ENCODE measurements at regions not wholly inside any gene's neighbourhood (a gene's known extent, or its start where the extent isn't known, plus 50 kb on each side); places are given as distances from the start of the nearest gene placed in this dataset.

DNA sequence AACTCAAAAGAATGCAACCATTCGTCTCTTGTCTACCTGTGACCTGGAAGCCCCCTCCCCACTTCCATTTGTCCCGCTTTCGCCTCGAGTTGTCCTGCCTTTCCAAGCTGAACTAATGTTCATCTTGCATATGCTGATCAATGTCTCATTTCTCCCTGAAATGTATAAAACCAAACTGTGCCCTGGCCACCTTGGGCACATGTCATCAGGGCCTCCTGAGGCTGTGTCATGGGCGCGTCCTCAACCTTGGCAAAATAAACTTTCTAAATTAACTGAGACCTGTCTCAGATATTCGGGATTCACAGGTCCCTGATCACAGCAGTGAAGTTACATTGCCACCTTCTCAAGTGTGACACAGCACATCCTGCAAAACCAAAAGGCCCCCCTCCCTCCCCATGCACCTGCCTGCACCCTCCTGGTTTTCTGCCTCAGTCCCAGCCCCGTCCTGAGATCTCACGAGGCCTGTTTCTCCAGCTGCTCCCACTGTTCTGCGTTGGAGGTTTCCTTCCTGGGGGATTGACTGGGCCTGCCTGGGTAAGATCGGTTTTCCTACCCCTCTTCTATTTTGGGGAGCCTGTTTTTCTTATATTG lies 1328.7 kb downstream of the TBC1D22A start:
- DNase-seq (ENCODE audit: low read depth), result no peak

DNA sequence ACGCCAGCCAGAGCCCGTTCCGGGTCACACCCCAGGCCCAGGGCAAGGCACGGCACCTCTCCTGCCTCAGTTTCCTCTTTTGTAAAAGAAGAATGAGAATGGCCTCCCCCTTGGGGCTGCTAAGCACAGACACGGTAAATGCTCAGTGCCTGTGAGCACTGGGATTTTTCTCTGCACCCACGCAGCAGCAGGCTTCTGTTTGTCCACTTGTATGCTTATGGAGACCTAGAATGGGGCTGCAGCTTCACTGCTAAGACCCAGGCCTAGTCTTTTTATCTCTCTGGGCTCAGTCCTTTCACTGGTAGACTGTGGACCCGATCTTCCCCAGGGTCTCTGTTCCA lies 1327.9 kb downstream of the TBC1D22A start:
- no peak for DNase-seq (ENCODE audit: low read depth)

DNA sequence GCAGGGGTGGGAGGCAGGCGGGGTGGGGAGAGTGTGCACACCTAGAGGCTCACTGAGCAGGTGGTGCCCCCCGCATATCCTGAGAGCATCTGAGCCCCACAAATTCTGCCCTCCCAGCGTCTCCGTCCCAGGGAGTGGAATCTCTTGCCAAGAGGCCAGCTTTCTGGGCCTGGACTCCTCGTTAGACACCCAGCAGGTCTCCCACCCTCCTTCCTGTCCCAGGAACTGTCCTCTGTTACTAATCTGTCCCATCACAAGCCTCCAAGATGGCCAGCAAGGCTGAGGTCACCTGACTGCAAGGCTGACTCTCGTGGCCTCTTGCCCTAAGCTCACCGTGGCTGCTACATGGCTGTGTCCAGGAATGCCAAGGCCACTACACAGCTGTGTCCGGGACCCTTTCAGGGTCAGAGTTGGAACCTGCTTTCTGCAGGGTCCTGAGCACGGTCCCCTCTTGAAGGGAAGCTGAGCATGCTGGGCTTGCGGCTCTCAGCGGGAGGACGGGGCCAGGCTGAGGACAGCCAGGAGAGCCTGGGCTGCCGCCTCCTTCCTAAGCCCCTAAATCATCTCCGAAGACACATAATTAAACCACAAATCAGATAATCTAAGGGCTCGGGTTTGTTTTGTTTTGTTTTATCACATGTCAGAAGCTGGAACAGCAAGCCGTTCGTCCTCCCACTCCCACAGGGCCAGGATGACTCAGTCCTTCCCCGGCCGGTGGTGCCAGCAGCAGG lies 1327.3 kb downstream of the TBC1D22A start:
- DNase-seq (ENCODE audit: low read depth), result no peak

DNA sequence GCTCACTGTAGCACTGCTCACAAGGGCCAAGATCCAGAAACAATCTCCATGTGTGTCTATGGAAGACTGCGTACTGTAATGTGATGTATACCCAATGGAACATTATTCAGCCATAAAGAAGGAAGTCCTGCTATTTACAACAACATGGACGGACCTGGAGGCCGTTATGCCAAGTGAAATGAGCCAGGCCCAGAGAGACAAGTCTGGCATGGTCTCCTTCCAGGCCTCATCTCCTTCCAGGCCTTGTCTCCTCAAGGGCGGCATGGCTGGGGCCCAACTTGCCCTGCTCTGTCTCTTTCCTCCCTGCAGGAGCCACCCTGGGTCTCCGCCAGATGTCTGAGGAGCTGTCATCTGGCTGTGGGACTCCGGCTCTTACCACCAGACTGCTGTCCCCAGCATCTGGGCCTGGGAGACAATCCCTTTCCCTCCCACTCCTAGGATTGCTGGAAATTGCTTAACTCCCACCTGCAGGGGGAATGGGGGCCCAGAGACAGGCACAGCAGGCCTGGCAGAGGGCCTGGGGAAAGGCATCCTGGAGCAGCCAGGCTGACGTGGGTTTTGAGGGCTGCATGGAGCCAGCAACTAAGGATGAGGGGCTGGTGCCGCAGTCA lies 1326.6 kb downstream of the TBC1D22A start:
- no peak for DNase-seq (ENCODE audit: low read depth)

DNA sequence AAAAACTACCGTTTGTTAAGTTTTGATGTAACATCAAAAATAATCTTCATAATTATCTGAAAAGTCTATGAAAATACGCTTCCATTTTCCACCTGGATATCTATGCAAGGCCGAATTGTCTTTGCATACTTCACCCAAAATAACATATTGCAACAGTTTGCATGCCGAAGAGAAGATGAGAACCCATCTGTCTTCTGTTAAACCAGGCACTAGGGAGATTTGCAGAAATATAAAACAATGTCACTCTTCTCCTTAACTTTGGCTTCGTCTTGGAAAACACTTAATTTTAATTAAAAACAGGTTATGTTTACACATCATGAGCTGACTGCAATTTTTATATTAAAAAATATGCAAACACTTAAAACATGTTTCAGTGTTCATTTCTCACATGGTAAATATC lies 1325.8 kb downstream of the TBC1D22A start:
- no peak for DNase-seq (ENCODE audit: low read depth)

DNA sequence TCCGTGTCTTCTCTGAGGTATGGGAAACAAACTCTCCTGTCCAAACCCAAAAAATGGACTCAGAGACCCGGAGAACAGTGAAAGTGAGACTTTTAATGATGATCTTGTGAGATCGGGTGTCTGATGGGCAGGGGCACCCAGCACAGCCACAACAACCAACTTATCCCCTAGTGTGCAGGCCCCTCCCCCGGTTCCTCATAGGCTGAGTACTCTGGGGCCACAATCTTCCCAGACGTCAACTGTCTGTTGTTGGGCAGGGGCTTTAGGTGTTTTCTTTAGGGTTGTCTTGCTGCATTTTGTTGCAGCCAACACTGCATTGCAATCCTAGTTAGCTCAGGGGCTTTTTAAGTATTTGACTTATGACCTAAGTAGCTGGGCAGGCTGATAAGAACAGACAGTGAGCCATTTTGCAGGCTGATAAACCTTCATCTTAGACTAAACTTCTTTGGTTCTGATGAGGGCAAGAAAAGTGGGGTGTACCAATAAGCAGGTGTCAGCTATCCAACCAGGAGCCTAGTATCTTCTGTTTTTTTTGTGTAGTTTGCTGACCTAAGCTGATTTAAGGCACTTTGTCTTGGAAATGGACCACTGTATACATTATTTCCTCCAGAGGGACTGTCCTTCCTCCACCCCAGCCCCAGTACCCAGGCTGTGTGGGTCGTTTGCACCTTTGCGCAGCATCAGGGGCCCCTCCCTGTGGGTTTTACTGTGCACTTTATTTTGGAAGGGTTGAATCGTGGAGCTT lies 1323.6 kb downstream of the TBC1D22A start:
- no peak for DNase-seq (ENCODE audit: low read depth)

DNA sequence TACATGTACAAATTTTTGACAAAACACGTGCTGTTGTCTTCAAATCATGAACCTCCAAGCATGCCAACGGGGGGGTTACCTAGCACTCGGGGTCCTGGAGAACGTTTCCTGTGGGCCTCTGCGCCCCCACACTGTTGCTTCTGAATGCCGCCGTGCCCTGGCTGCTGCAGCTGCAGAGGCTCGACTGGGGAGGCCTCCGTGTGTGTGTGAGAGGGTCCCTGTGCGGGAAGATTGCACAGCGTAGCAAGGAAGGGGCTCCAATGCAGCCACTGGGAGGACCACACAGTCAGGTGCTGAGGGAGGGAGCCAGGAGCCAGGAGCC lies 1322.2 kb downstream of the TBC1D22A start:
- DNase-seq (ENCODE audit: low read depth), result no peak

DNA sequence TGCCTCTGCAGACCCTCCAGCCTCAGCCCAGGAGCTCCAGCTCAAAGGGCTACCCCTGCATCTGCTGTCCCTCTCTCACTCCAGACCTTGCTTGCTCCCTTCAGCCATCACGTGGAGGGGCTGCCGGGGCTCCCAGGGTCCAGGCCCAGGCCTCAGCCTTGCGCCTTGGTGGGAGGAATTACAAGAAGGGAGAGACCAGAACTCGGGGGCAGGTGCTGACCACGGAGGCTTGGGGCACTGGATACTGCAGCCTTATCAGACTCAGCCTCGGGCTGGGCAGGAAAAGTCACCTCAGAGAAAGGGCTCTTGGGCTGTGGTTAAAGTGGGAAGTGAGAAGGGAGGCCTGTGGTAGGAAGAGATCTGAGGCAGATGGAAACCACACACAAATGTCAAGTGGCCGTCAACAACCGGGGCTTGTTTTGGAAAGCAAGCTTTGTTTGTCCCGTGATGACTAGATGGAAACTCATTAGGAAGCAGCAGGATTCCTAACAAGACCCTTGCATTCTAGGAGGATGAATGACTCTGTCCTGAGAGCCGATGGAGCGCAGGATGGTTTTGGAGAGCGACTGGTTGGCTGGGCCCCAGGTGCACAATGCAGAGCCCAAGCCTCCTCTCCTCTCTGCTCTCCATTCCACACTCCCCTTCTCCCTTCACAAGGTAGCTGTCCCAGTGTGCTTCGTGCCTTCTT lies 1321.7 kb downstream of the TBC1D22A start:
- DNase-seq (ENCODE audit: low read depth), result no peak

DNA sequence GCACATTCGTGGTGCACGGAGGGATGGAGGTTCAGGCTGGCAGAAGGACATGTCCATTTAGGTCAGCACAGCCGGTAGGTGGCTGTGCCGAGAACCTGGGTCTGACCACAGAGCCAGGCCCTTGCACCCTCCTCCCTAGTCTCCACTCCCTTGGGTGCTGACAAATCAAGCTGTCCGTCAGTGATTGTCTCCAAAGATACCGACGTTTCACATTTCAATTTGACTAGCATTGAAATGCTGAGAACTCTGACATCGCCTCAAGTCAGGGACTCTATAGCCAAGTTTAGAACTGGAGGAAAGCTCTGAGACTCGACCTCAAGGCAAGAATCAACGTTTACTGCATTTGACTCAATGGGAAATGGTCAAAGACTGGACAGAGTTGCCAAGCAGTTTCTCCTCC lies 1321.1 kb downstream of the TBC1D22A start:
- no peak for DNase-seq (ENCODE audit: low read depth)

DNA sequence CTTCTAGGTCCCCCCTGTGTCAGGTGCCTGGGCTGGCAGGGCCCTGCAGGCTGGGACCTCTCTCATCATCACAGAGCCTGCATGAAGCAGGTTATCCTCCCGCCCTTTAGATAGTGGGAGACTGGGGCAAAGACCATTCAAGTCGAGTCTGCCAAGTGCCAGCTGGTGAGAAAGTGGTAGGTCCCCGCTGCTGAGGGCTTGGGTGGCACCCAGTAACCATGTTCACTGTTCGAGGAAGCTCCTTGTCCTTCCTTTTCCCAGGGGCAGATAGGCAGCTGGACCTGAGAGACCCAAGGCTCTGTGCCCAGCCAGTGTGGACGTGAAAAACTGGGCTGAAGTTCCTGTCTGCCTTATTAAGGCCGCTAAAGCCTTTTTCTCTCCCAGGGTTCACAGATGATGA lies 1319.8 kb downstream of the TBC1D22A start:
- no peak for DNase-seq (ENCODE audit: low read depth)

DNA sequence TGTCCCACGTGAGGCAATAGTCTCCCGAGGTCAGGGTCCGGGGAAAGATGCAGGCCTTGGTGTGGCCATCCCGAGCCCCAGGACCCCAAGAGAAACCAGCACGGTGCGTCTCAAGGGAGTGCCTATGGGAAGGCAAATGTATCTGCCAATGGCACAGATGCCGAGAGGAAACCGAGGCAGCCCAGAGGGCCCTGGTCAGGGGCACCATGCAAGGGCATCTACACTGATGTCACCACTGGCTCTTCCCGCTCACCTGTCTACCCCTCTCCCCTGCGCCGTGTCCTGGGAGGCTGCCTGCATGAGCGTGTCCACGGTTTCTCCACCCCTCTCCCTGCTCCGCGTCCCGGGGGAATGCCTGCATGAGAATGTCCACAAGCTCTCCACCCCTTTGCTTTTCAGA lies 1318.8 kb downstream of the TBC1D22A start:
- DNase-seq (ENCODE audit: low read depth), result no peak

DNA sequence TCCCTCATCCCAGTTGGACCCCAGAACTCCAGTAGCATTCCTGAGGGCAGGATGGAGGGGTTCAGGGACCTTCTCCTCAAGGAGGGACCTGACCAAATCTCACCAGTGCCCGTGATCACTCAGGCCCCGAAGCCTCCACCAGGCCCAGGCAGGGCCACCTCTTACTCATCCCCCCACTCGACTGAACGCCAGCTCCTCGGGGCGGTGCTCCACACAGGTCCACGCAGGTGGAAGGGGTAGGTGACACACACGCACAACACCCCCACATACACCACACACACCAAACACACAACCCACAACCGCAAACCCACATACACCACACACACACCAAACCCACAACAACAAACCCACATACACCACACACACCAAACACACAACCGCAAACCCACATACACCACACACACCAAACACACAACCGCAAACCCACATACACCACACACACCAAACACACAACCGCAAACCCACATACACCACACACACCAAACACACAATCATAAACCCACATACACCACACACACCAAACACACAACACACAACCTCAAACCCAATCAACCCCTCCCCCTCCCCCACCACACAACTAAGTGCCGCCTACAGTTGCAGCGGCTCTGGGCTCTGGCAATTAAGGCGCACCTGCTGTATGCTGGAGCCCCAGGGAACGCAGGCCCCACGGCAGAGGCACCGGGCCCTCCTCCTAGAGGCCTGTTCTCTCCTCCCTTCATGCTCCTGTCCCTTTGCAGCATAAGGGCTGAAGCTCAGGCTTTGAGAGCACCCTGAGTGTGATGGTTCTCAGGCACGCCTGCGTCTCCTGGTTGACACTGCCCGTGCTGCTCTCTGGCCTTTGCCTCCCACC lies 1318.1 kb downstream of the TBC1D22A start:
- DNase-seq (ENCODE audit: low read depth), result no peak

DNA sequence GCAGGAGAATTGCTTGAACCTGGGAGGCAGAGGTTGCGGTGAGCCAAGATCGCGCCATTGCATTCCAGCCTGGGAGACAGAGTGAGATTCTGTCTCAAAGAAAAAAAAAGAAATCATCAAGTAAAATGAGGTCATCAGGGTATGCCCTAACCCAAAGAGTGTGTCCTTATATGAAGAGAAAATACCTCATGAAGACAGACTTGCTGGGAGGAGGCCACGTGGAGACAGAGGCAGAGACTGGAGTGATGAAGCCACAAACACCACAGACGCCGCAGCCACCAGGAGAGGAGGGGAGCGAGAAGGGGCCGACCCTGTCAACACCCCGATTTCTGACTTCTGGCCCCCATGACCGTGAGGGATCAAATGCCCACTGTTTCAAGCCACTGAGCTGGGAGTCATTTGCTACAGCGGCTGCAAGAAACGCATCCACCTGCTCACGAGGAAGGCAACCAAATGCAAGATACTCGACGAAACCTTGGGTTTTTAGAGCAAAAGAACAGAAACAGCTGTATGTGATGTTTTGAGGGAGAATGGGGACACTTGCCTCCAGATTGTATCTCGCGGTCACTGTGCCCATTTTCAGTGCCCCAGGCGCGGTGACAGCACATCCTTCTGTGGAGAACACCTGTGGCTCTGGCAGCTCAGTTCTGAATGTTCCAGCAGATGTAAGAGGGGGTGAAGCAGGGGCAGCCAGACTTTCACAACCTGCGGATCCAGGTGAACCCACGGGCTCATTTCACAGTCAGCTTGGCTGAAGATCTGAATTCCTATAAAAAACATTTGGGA lies 1317.2 kb downstream of the TBC1D22A start:
- no peak for DNase-seq (ENCODE audit: low read depth)

DNA sequence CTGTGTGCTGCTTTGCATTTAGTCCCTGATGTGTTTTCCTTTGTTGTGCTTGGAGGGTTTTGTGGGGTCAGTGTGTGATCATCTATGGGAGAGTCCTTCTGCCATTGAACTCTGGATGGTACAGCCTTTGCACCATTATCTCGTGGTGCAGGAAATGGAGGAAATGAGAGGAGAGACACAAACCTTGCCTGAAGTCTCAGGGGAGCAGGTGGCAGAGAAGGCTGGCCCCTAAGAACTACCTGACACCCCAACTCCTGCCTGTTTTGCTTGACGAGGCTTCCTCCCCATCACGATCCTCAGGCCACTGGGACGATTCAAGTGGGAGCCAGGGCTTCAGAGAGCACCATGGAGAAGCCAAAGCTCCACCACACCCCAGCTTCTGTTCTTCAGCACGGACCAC lies 1316.4 kb downstream of the TBC1D22A start:
- DNase-seq (ENCODE audit: low read depth), result no peak

DNA sequence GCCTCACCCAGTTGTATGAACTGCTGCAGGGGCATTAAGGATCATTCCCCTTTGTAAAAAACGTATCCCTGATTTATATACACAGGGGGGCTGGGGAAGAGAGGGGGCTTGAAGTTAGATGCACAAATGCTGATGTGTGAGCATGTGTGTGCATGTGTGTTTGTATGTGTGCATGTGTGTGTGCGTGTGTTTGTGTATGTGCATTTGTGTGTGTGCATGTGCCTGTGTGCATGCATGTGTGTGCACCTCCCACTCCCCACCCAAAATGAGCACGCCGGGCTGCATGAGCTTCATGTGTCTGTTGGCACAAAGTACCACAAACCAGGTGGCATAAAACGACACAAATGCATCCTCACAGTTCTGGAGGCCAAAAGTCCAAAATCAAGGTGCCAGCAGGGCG lies 1315.2 kb downstream of the TBC1D22A start:
- DNase-seq (ENCODE audit: low read depth), result no peak

DNA sequence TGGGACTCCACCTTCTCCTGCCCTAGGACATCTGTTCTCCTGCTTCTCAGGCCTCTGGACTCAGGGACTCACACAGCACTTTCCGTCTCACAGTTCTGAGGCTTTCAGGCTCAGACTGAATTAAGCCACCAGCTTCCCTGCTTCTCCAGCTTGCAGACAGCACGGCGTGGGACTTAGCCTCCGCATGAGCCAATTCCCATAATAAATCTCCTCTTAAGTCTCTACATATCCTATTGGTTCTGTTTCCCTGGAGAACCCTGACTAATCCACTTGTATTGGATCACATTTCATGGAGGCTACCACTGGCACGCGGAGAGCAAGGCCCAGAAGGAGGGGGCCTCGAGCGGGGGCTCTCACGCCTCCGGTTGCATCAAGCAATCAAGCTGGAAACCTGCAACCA lies 1313.6 kb downstream of the TBC1D22A start:
- no peak for DNase-seq (ENCODE audit: low read depth)

DNA sequence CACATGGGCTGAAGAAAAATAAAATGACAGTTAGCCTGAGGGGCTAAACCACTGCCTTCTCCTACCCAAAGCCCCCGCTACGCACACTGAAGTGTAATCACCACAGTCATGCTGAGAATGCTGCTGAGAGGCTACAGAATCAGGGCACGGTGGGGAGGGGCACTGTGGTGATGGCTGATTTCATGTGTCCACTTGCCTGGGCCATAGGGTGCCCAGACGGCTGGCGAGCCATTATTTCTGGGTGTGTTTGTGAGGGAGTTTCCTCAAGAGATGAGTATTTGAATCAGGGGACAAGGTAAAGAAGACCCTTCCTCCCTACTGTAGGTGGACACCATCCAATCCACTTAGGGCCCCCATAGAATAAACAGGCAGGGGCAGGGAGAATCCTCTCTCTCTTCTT lies 1313.2 kb downstream of the TBC1D22A start:
- no peak for DNase-seq (ENCODE audit: low read depth)

DNA sequence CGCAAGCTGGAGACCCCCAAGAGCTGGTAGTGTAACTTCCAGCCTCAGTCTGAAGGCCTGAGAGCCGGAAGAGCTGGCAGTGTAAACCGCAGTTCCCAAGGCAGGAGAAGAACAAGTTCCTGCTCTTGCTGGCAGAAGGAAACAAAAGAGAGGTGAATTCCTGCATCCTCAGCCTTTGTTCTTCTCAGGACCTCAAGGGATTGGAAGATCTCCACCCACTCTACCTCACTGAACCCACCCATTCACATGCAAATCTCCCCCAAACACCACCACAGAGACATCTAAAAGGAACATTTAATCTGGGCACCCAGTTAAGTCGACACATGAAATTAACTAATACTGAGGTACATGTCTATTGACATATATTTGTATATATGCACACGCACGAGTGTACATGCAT lies 1310.3 kb downstream of the TBC1D22A start:
- DNase-seq (ENCODE audit: low read depth), result no peak

DNA sequence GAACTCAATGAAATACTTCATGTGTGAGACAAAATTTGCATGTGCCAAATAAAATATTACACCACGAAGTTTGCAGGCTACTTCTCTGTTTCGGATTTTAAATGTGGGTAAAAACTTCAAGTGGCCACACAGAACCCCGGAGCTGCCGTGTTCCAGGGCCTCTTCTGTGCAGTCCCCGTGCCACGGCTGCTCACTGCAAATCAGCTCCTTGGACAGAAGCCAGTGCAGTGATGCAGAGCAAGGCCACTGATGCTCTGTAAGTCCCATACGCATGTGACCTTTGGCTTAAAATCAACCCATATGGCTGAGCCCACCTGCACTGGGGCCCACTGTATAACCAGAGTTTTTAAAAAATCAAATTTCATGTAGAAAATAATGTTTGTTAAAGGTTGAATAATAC lies 1309.4 kb downstream of the TBC1D22A start:
- DNase-seq (ENCODE audit: low read depth), result no peak

DNA sequence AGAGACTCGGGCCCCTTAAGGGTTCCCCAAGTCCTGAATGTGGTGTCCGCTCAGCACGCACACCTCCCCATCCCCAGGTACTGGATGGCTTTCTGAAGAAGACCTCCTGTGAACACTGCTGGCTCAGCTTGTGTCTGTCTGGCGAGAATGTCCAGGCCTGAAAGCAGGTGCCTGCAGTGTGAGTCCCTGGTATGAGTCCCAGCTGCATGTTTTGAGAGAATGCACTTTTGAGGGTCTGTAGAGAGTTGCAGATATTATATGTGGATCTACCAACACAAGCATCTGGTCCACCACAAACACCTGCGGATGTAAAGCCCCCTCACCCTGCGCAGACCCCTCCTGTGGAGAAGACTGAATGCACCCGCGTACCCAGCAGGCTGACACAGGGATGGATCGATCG lies 1308.9 kb downstream of the TBC1D22A start:
- DNase-seq (ENCODE audit: low read depth), result no peak

DNA sequence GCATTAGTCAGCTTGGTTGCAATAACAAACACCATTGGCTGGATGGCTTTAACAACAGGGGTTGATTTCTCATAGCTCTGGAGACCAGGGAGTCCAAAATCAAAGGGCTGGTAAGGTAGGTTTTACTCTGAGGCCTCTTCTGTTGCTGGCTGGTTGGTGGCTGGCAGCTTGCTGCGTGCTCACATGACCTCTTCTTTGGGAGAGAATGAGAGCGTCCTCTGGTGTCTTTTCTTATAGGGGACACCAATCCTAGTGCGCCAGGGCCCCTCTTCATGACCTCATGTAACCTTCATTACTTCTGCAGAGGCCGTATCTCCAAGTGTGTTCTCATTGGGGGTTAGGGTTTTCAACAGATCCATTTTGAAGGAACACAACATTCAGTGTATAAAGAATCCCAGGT lies 1308.3 kb downstream of the TBC1D22A start:
- no peak for DNase-seq (ENCODE audit: low read depth)

All from stimulated activated CD8-positive, alpha-beta memory T cell treated with anti-CD3 and anti-CD28 coated beads, Interleukin-12 subunit alpha, Interleukin-12 subunit beta, amount 100 ng/mL, for 1 hour (primary cell).